GM23338 (cell line): ENCODE measurements at regions not wholly inside any gene's neighbourhood (a gene's known extent, or its start where the extent isn't known, plus 50 kb on each side); places are given as distances from the start of the nearest gene placed in this dataset.

Source experiments
- ATAC-seq: fragments of 200-7000 bp; cut with Tn5 transposase; 3 replicates; pipeline ENCODE4 v1.9.1; 2020
- DNase-seq: peaks from one replicate; pipeline ENCODE4 v3.0.0-alpha.2; 2015; ENCODE audit warnings: low spot score
- H2AFZ ChIP-seq: fragments of 200-600 bp; sonication (generic); 2 replicates; pipeline ENCODE4 v1.8.0; 2016; ENCODE audit warnings: antibody characterized with exemption, mild to moderate bottlenecking, moderate library complexity
- H3F3A ChIP-seq: fragments of 200-600 bp; sonication (generic); replicated peaks from 2 replicates; pipeline ENCODE4 v1.8.0; 2017; ENCODE audit warnings: antibody characterized with exemption, mixed run types, low read depth
- H3K27ac ChIP-seq: fragments of 200-600 bp; sonication (generic); 2 replicates; pipeline ENCODE4 v1.6.1; 2016; ENCODE audit warnings: low read depth
- H3K27me3 ChIP-seq: fragments of 200-600 bp; sonication (generic); 2 replicates; pipeline ENCODE4 v1.8.0; 2016; ENCODE audit warnings: mild to moderate bottlenecking, mixed run types, moderate library complexity; ENCODE audit not compliant: insufficient read depth
- H3K36me3 ChIP-seq: fragments of 200-600 bp; sonication (generic); 2 replicates; pipeline ENCODE4 v1.8.0; 2016; ENCODE audit warnings: mild to moderate bottlenecking; ENCODE audit not compliant: insufficient read depth
- H3K4me1 ChIP-seq: fragments of 200-600 bp; sonication (generic); 2 replicates; pipeline ENCODE4 v1.8.0; 2016; ENCODE audit warnings: mild to moderate bottlenecking, moderate library complexity; ENCODE audit not compliant: insufficient read depth
- H3K4me2 ChIP-seq: fragments of 200-600 bp; sonication (generic); 2 replicates; pipeline ENCODE4 v1.7.1; 2017; ENCODE audit warnings: mixed run types
- H3K4me3 ChIP-seq: fragments of 200-600 bp; sonication (generic); 2 replicates; pipeline ENCODE4 v1.6.1; 2016; ENCODE audit warnings: mixed run types
- H3K79me2 ChIP-seq: fragments of 200-600 bp; sonication (generic); replicated peaks from 2 replicates; pipeline ENCODE4 v1.8.0; 2017; ENCODE audit warnings: mild to moderate bottlenecking; ENCODE audit not compliant: insufficient read depth
- H3K9me2 ChIP-seq: fragments of 200-600 bp; sonication (generic); 2 replicates; pipeline ENCODE4 v1.8.0; 2017; ENCODE audit not compliant: insufficient read depth
- H4K20me1 ChIP-seq: fragments of 200-600 bp; sonication (generic); replicated peaks from 2 replicates; pipeline ENCODE4 v1.8.0; 2017; ENCODE audit warnings: mild to moderate bottlenecking; ENCODE audit not compliant: insufficient read depth
- H3K27ac Mint-ChIP-seq: 2 replicates; pipeline ENCODE4 v1.8.0; 2020; ENCODE audit warnings: inconsistent platforms, mild to moderate bottlenecking, moderate library complexity, mixed read lengths
- H3K27me3 Mint-ChIP-seq: 3 replicates; pipeline ENCODE4 v1.8.0; 2022; ENCODE audit warnings: low read depth, mild to moderate bottlenecking, moderate library complexity, mixed read lengths, inconsistent platforms; ENCODE audit not compliant: insufficient read depth, poor library complexity
- H3K36me3 Mint-ChIP-seq: 3 replicates; pipeline ENCODE4 v1.8.0; 2021; ENCODE audit warnings: low read depth, mild to moderate bottlenecking, inconsistent platforms, moderate library complexity, mixed read lengths
- H3K4me1 Mint-ChIP-seq: 3 replicates; pipeline ENCODE4 v1.8.0; 2020; ENCODE audit warnings: mild to moderate bottlenecking, inconsistent platforms, mixed read lengths
- H3K4me3 Mint-ChIP-seq: 3 replicates; pipeline ENCODE4 v1.8.0; 2021; ENCODE audit warnings: moderate library complexity, mild to moderate bottlenecking, inconsistent platforms, mixed read lengths
- H3K9me3 Mint-ChIP-seq: 3 replicates; pipeline ENCODE4 v1.8.0; 2020; ENCODE audit warnings: moderate library complexity, mild to moderate bottlenecking, inconsistent platforms, mixed read lengths
- CREB1 ChIP-seq: fragments of 250-450 bp; sonication (Bioruptor Pico); IDR thresholded peaks from 2 replicates; pipeline ENCODE4 v1.5.0; 2020; ENCODE audit warnings: low read depth, mild to moderate bottlenecking, moderate library complexity
- EZH2 ChIP-seq: fragments of 200-600 bp; sonication (generic); IDR thresholded peaks from one replicate; pipeline ENCODE4 v1.8.0; 2017; ENCODE audit warnings: antibody characterized with exemption, mild to moderate bottlenecking, low read depth; ENCODE audit not compliant: unreplicated experiment
- EZH2phosphoT487 ChIP-seq: fragments of 200-600 bp; sonication (generic); IDR thresholded peaks from one replicate; pipeline ENCODE4 v1.8.1; 2018; ENCODE audit warnings: antibody characterized with exemption; ENCODE audit not compliant: unreplicated experiment
- JUNB ChIP-seq: IDR thresholded peaks from one replicate; pipeline ENCODE4 v1.6.1; 2016; ENCODE audit warnings: antibody characterized with exemption; ENCODE audit not compliant: unreplicated experiment
- NANOG ChIP-seq: IDR thresholded peaks from 2 replicates; pipeline ENCODE4 v1.6.1; 2016; ENCODE audit warnings: antibody characterized with exemption, borderline replicate concordance
- POLR2AphosphoS5 ChIP-seq: IDR thresholded peaks from 2 replicates; pipeline ENCODE4 v1.6.1; 2016; ENCODE audit warnings: antibody characterized with exemption, low read depth
- STAT1 ChIP-seq: IDR thresholded peaks from one replicate; pipeline ENCODE4 v1.6.1; 2016; ENCODE audit warnings: antibody characterized with exemption; ENCODE audit not compliant: unreplicated experiment
- ZNF114 ChIP-seq: fragments of 250-450 bp; sonication (Bioruptor Pico); IDR thresholded peaks from 2 replicates; pipeline ENCODE4 v1.5.0; 2020; ENCODE audit warnings: mild to moderate bottlenecking, moderate library complexity
- ZNF331 ChIP-seq: fragments of 250-450 bp; sonication (Bioruptor Pico); IDR thresholded peaks from 2 replicates; pipeline ENCODE4 v1.5.0; 2020; ENCODE audit warnings: low read depth, mild to moderate bottlenecking, moderate library complexity
- TF ChIP-seq, protein P1 (sequence below): IDR thresholded peaks from one replicate; pipeline ENCODE4 v1.6.1; 2018; ENCODE audit warnings: antibody characterized with exemption; ENCODE audit not compliant: unreplicated experiment
- TF ChIP-seq, protein P2 (sequence below): fragments of 250-450 bp; sonication (Bioruptor Pico); IDR thresholded peaks from 2 replicates; pipeline ENCODE4 v1.5.0; 2020; ENCODE audit warnings: mild to moderate bottlenecking, moderate library complexity
- TF ChIP-seq, protein P3 (sequence below), 2 experiments: fragments of 200-600 bp in 1 of 2; sonication (generic) in 1 of 2; conservative IDR thresholded peaks; 2 replicates each; pipeline versions ENCODE4 v1.5.1 to v1.6.1; 2016 to 2017; ENCODE audit warnings: antibody characterized with exemption in 2 of 2, low read depth in 2 of 2, mild to moderate bottlenecking in 2 of 2, moderate library complexity in 1 of 2
- TF ChIP-seq, protein P4 (sequence below): IDR thresholded peaks from 2 replicates; pipeline ENCODE4 v1.6.1; 2016; ENCODE audit warnings: antibody characterized with exemption

DNA sequence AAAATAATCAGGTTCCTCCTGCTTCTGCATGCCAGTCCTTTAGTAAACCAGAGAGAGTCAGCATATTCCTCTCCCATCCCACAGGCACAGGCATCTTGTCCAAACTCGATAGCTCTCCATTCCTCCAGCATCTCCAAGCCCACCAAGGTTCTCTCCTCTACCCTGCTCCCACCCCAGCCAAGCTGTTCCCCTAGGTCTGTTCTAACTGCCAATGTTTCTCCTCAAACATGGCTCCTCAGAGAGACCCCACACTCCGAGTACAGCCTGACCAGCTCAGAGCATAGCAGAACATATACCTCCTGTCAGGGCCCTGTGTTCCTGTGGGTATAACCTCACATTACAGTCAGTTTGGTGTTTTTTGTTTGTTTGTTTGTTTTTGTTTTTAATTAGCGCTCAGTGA lies 177.8 kb downstream of the VEGFA start:
- no peak overlapping the region for H3K27ac ChIP-seq
- no peak overlapping the region for H3K4me3 Mint-ChIP-seq
- ATAC-seq (no peak), DNase-seq (no peak)
- no peak for TF ChIP-seq ZNF114 (CRISPR knock-in tag)
- TF ChIP-seq, protein P1, sequence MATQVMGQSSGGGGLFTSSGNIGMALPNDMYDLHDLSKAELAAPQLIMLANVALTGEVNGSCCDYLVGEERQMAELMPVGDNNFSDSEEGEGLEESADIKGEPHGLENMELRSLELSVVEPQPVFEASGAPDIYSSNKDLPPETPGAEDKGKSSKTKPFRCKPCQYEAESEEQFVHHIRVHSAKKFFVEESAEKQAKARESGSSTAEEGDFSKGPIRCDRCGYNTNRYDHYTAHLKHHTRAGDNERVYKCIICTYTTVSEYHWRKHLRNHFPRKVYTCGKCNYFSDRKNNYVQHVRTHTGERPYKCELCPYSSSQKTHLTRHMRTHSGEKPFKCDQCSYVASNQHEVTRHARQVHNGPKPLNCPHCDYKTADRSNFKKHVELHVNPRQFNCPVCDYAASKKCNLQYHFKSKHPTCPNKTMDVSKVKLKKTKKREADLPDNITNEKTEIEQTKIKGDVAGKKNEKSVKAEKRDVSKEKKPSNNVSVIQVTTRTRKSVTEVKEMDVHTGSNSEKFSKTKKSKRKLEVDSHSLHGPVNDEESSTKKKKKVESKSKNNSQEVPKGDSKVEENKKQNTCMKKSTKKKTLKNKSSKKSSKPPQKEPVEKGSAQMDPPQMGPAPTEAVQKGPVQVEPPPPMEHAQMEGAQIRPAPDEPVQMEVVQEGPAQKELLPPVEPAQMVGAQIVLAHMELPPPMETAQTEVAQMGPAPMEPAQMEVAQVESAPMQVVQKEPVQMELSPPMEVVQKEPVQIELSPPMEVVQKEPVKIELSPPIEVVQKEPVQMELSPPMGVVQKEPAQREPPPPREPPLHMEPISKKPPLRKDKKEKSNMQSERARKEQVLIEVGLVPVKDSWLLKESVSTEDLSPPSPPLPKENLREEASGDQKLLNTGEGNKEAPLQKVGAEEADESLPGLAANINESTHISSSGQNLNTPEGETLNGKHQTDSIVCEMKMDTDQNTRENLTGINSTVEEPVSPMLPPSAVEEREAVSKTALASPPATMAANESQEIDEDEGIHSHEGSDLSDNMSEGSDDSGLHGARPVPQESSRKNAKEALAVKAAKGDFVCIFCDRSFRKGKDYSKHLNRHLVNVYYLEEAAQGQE: no peak
- TF ChIP-seq CREB1 (CRISPR knock-in tag): no peak
- TF ChIP-seq POLR2AphosphoS5: no peak
- TF ChIP-seq, protein P2, sequence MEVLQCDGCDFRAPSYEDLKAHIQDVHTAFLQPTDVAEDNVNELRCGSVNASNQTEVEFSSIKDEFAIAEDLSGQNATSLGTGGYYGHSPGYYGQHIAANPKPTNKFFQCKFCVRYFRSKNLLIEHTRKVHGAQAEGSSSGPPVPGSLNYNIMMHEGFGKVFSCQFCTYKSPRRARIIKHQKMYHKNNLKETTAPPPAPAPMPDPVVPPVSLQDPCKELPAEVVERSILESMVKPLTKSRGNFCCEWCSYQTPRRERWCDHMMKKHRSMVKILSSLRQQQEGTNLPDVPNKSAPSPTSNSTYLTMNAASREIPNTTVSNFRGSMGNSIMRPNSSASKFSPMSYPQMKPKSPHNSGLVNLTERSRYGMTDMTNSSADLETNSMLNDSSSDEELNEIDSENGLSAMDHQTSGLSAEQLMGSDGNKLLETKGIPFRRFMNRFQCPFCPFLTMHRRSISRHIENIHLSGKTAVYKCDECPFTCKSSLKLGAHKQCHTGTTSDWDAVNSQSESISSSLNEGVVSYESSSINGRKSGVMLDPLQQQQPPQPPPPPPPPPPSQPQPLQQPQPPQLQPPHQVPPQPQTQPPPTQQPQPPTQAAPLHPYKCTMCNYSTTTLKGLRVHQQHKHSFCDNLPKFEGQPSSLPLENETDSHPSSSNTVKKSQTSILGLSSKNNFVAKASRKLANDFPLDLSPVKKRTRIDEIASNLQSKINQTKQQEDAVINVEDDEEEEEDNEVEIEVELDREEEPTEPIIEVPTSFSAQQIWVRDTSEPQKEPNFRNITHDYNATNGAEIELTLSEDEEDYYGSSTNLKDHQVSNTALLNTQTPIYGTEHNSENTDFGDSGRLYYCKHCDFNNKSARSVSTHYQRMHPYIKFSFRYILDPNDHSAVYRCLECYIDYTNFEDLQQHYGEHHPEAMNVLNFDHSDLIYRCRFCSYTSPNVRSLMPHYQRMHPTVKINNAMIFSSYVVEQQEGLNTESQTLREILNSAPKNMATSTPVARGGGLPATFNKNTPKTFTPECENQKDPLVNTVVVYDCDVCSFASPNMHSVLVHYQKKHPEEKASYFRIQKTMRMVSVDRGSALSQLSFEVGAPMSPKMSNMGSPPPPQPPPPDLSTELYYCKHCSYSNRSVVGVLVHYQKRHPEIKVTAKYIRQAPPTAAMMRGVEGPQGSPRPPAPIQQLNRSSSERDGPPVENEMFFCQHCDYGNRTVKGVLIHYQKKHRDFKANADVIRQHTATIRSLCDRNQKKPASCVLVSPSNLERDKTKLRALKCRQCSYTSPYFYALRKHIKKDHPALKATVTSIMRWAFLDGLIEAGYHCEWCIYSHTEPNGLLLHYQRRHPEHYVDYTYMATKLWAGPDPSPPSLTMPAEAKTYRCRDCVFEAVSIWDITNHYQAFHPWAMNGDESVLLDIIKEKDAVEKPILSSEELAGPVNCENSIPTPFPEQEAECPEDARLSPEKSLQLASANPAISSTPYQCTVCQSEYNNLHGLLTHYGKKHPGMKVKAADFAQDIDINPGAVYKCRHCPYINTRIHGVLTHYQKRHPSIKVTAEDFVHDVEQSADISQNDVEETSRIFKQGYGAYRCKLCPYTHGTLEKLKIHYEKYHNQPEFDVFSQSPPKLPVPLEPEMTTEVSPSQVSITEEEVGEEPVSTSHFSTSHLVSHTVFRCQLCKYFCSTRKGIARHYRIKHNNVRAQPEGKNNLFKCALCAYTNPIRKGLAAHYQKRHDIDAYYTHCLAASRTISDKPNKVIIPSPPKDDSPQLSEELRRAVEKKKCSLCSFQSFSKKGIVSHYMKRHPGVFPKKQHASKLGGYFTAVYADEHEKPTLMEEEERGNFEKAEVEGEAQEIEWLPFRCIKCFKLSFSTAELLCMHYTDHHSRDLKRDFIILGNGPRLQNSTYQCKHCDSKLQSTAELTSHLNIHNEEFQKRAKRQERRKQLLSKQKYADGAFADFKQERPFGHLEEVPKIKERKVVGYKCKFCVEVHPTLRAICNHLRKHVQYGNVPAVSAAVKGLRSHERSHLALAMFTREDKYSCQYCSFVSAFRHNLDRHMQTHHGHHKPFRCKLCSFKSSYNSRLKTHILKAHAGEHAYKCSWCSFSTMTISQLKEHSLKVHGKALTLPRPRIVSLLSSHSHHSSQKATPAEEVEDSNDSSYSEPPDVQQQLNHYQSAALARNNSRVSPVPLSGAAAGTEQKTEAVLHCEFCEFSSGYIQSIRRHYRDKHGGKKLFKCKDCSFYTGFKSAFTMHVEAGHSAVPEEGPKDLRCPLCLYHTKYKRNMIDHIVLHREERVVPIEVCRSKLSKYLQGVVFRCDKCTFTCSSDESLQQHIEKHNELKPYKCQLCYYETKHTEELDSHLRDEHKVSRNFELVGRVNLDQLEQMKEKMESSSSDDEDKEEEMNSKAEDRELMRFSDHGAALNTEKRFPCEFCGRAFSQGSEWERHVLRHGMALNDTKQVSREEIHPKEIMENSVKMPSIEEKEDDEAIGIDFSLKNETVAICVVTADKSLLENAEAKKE (CRISPR knock-in tag): no peak
- TF ChIP-seq NANOG: no peak
- TF ChIP-seq, protein P3, sequence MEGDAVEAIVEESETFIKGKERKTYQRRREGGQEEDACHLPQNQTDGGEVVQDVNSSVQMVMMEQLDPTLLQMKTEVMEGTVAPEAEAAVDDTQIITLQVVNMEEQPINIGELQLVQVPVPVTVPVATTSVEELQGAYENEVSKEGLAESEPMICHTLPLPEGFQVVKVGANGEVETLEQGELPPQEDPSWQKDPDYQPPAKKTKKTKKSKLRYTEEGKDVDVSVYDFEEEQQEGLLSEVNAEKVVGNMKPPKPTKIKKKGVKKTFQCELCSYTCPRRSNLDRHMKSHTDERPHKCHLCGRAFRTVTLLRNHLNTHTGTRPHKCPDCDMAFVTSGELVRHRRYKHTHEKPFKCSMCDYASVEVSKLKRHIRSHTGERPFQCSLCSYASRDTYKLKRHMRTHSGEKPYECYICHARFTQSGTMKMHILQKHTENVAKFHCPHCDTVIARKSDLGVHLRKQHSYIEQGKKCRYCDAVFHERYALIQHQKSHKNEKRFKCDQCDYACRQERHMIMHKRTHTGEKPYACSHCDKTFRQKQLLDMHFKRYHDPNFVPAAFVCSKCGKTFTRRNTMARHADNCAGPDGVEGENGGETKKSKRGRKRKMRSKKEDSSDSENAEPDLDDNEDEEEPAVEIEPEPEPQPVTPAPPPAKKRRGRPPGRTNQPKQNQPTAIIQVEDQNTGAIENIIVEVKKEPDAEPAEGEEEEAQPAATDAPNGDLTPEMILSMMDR (conservative IDR thresholded peaks at IDR 0.05; ENCODE audit: low read depth in 2 of 2): no peak
- TF ChIP-seq, protein P4, sequence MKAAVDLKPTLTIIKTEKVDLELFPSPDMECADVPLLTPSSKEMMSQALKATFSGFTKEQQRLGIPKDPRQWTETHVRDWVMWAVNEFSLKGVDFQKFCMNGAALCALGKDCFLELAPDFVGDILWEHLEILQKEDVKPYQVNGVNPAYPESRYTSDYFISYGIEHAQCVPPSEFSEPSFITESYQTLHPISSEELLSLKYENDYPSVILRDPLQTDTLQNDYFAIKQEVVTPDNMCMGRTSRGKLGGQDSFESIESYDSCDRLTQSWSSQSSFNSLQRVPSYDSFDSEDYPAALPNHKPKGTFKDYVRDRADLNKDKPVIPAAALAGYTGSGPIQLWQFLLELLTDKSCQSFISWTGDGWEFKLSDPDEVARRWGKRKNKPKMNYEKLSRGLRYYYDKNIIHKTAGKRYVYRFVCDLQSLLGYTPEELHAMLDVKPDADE: no peak
- no peak for TF ChIP-seq STAT1
- TF ChIP-seq ZNF331: no peak
- no peak for TF ChIP-seq EZH2
- no peak for TF ChIP-seq JUNB
- no peak for TF ChIP-seq EZH2phosphoT487
- H3K79me2 ChIP-seq: no peaks in the 10 kb centered on the region
- no peak overlapping the region for H3K4me3 ChIP-seq
- H3K9me3 Mint-ChIP-seq: peaks cover 11% of the 10 kb centered on the region; the same call in 2 of the 3 replicates
- H3F3A ChIP-seq: no peaks in the 10 kb centered on the region
- no peaks in the 10 kb centered on the region for H3K36me3 ChIP-seq
- no peaks in the 10 kb centered on the region for H3K9me2 ChIP-seq
- H4K20me1 ChIP-seq: no peaks in the 10 kb centered on the region
- peaks cover 4% of the 10 kb centered on the region for H3K27me3 Mint-ChIP-seq
- no peaks in the 10 kb centered on the region for H3K4me1 ChIP-seq
- H3K27me3 ChIP-seq: no peaks in the 10 kb centered on the region
- H3K27ac Mint-ChIP-seq: no peak overlapping the region
- H3K36me3 Mint-ChIP-seq: no peaks in the 10 kb centered on the region
- no peak overlapping the region for H3K4me2 ChIP-seq
- H3K4me1 Mint-ChIP-seq: peaks cover 5% of the 10 kb centered on the region; the same call in 1 of the 3 replicates
- no peak overlapping the region for H2AFZ ChIP-seq
